Fibroblast of skin of right quadriceps (primary cell): ENCODE measurements at regions not wholly inside any gene's neighbourhood (a gene's known extent, or its start where the extent isn't known, plus 50 kb on each side); places are given as distances from the start of the nearest gene placed in this dataset.
"Not testable (repeated sequence)": the region's sequence is repeated elsewhere in the genome, so short reads cannot be mapped to it uniquely, and the experiment has no call there.

Experiments used
- DNase-seq: peaks from one replicate; pipeline ENCODE4 v3.0.0-alpha.2; 2013

DNA sequence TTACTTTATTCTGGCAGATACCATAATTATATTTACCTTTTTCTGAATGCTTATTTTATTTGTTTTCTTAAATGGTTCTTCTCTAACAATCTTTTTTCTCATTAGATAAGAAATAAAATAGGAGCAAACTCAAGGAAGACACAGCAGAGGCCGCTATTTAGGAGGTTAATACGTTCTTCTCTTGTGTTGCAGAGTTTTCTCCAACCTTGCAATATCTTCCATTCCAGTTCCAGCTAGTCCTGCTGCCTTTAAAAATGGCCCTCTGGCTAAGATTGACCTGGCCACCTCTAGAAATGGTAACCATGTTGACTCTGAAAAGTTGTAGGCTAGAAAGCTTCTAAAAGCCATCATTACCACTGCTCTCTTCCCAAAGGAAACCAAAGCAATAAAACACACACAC lies 718.8 kb downstream of the MAT2B start:
- no peak for DNase-seq

- DNase-seq, result no peak
Observed at GRCh38 chr5:164224772-164225171, 719.4 kb downstream of the MAT2B start.

- no peak for DNase-seq
Observed at GRCh38 chr5:164230341-164230740, 724.9 kb downstream of the MAT2B start.

DNA sequence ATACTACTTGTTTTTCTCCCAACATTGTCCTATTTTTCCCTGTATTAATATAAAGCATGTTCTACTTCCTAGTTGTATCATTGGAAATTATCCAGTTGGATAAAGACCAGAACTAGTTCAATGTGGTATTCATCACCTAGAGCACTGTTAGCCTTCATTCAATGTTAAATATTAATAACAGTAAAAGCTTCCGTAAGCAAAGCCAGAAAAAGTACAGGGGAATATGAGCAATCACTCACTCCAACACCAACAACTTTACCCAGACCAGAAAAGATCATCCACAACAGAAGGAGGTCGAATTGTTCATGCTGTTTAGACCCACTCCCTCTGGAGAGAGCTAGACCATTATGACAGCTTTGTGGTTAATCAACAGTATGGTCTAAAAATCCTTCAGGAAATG lies 728.4 kb downstream of the MAT2B start:
- DNase-seq, result peak; percentile 50

DNA sequence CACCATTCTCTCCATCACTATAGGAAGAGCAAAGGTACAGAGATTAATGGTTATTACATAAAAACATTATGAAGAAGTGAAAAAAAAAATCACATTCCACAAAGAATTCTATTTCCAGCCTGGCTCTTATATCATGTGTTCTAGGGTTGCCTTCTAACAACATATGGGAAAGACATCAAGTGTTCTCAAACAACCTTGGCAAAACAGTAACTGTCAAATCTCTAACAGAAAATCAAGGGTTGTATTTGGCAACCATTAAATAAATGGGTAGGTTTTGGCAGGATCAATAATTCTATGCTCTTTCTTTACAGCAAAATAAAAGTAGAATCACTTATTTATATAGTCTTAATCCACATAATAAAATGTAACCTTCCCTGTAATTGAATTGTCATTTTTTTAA lies 728.9 kb downstream of the MAT2B start:
- DNase-seq, result no peak

- DNase-seq, result peak; percentile 93
Observed at GRCh38 chr5:164235300-164235891, 730.0 kb downstream of the MAT2B start.

GRCh38 chr5:164237486-164237885 lies 732.1 kb downstream of the MAT2B start:
- peak; percentile 10 for DNase-seq

- DNase-seq, result not testable (repeated sequence)
Observed at GRCh38 chr5:164251781-164252180, 746.4 kb downstream of the MAT2B start.

DNA sequence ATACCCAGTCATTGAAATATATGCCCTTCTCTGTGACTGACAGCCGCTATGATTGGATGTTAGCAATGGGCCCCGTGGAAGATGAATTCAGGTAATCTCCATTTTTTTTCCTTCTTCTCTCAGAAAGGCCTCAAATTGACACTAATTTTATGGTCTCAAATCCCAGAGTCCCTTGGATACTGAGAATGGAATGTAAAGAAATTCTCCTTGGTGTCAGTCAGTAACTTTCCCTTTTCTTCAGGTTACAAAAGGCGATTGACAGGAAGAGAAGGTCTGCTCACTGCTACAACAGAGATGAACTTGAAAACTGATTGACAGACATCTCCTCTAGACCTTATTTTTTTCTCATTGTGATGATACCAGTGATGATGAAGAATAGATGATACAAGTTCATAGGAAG lies 748.3 kb downstream of the MAT2B start:
- no peak for DNase-seq

DNA sequence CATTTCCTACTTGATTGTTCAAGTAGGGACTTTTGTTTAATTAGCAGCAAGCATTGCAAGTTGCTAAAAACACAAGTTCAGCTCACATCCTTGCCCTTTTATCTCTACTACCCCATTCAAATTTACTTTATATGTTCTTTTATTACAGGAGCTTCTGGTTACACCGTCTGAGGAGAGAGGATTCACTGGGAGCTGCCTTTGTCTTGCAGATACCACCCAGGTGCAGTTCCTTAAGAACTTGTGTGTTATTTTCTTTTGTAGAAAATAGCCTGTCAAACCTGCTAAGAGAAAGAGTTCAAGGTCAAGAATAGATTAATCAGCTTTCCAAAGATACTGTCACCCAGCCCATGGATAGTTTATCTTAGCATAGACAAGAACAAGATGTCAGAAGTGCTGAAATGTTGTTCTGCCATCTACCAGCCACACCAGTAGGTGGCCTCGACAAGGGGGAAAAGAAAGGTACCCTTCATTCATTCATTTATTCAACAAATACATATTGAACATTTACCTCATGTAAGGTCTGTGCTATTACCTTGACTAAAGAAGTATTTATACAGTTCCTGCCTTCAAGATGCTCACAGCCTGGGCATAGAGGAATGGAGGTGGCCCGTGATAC lies 750.3 kb downstream of the MAT2B start:
- DNase-seq, result no peak

DNA sequence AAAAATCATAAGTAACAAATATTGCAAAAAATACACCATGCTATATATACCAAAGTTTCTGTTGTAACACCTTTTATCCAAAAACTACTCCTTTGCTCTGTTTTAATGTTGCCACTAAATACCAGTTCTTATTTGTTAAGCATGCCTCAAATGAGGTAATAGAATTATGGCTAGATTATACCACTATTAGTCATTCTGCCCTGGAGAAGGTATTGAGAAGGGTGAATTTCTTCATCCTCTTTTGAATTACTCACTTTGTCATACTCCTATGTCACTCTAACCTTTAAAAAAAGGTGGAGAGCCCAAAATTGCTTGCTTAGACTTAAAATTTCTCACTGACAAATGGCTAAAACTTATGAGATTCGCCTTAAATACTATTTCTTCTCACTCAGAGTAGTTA lies 750.9 kb downstream of the MAT2B start:
- no peak for DNase-seq

- DNase-seq, result no peak
Observed at GRCh38 chr5:164256954-164257353, 751.5 kb downstream of the MAT2B start.

GRCh38 chr5:164265566-164265965 lies 760.1 kb downstream of the MAT2B start:
- no peak for DNase-seq

DNA sequence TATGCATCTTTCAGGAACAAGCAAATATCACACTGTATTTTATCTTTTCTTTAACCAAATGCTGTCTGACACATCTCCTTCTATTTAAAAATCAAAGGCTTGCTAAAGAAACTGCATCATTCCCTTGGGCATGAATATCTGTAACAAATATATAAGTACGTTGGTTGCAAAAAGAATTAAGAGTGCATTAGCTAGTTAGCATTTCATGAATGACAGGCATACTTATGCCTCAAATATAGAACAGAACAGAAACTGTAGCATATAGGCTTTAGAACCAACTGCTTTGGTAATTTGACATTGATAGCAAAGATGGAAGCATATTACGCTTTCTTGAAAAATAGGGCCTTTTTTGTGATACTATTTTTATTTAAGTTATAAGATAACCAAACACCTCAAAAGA lies 761.2 kb downstream of the MAT2B start:
- DNase-seq, result no peak

DNA sequence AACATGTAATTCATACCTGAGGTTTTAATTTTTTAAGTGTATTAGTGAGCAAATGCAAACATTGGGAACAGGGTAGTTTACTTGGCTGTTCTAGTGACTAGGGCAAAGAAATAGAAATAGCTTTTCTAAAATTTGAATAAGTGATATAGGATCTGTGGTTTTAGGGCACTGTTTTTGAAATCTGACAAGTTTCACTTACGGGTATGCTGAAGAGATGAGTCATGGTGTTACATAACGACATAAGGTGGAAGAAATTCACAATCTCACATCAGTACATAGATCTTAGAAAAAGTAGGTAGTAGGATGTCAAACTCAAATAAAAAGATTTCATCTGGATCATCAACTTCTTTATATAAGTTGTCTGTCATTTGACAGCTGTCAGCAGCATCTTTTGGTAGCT lies 772.3 kb downstream of the MAT2B start:
- DNase-seq, result no peak

- no peak for DNase-seq
Observed at GRCh38 chr5:164289526-164289925, 784.1 kb downstream of the MAT2B start.

- DNase-seq, result peak; percentile 21
Observed at GRCh38 chr5:164296603-164297080, 791.2 kb downstream of the MAT2B start.

DNA sequence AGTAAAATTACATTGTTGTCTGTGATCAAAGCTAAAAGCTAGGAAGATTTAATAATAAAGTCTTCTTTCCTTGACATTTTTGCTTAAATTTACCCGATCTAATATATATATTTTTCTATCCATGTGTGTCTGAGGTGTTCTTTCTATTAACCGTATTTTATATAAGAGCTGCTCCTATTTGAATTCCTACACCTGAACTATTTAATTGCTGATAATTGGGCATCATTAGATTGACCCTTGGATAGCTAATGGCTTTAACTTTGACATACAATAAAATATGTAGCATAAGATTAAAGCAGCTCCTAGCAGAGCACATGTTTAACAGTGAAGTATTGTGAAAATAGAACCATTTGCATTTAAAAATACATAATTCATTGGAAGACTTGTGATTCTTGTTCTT lies 792.7 kb downstream of the MAT2B start:
- no peak for DNase-seq

DNA sequence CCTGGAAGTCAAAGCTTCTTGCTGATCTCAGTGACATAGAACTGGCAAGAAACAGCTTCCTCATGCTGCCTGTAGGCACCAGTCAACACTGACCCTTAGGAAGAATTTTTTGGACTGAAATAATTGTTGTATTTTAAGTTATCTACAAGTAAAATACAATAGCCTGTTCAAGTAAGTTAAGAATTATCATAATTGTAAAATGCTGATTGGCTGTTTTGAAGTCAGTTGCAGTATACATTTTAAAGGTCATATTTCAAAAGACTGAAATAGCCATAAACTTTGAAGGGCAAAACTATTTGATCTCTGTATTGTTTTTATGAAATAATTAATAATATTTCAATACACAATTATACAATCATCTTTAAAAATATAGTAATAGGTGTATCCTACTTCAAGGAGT lies 794.9 kb downstream of the MAT2B start:
- DNase-seq, result no peak

- DNase-seq, result no peak
Observed at GRCh38 chr5:164301136-164301535, 795.7 kb downstream of the MAT2B start.

DNA sequence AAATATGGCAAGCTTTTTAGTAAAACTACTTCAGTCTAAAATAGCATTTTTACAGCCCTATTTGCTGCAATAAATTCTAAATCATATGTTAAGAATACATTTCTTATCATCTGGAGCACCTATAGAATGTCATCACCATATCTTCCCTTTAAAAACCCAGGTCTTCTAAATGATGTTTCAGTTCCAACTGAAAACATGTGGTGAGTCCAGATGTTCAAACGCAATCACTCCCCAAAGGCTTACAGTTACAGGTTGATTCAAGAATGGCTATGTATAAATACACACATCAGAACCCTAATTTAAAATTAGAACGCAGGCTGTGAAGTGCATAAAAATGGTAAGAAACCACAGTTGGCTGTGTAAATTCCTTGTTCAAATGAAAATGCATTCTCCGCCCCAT lies 796.3 kb downstream of the MAT2B start:
- no peak for DNase-seq

GRCh38 chr5:164302533-164303235 lies 797.3 kb downstream of the MAT2B start:
- DNase-seq, result peak; percentile 59

GRCh38 chr5:164303646-164304215 lies 798.3 kb downstream of the MAT2B start:
- DNase-seq, result no peak

DNA sequence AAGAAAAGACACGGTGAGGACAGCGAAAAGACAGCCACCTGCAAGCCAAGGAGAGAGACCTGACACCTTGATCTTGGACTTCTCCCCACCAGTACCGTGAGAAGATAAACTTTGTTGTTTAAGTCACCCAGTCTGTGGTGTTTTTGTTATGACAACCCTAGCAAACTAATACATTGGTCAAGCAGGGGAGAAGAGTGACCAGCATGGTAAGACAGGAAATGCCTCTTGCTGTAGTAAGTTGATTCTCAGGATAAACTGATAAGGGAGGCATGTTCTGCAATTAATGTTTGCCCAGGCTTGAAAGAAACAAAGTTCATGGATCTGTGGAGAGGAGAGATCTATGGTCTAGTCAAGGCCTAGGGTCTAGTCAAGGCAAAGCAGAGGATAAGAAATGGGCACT lies 801.2 kb downstream of the MAT2B start:
- DNase-seq, result no peak
